Body of pancreas (tissue), 4 donors: ENCODE measurements at regions not wholly inside any gene's neighbourhood (a gene's known extent, or its start where the extent isn't known, plus 50 kb on each side); places are given as distances from the start of the nearest gene placed in this dataset.

Source experiments
- CTCF ChIP-seq, 7 experiments: fragments of 450-650 bp in 4 of 7; fragments of 200-600 bp in 3 of 7; sonication (generic) in 3 of 7; IDR thresholded peaks; one replicate each; pipeline ENCODE4 v1.5.1; 2016 to 2019; ENCODE audit warnings: antibody characterized with exemption in 7 of 7
- POLR2A ChIP-seq, 3 donors: fragments of 450-650 bp; IDR thresholded peaks; one replicate each; pipeline ENCODE4 v1.6.1; 2016; ENCODE audit warnings: antibody characterized with exemption in 3 of 3, mild to moderate bottlenecking in 2 of 3

- TF ChIP-seq POLR2A (IDR thresholded peaks at IDR 0.05), result no peak
- TF ChIP-seq CTCF (IDR thresholded peaks at IDR 0.05), result no peak
Measured at GRCh38 chr18:43744960-43745745, 467.9 kb upstream of the SYT4 start.
